ENCODE measurements at regions not wholly inside any gene's neighbourhood (a gene's known extent, or its start where the extent isn't known, plus 50 kb on each side); places are given as distances from the start of the nearest gene placed in this dataset.

- TF ChIP-seq EZH2 (IDR thresholded peaks at IDR 0.05; ENCODE audit: insufficient read depth, poor library complexity, severe bottlenecking) (no peak), EZH2phosphoT487 (IDR thresholded peaks at IDR 0.05; ENCODE audit: insufficient read depth, low read depth) (no peak)
Measured at GRCh38 chr12:47438175-47438574, 267.7 kb downstream of the RPAP3 start.
